IMR-90 (cell line): ENCODE measurements at regions not wholly inside any gene's neighbourhood (a gene's known extent, or its start where the extent isn't known, plus 50 kb on each side); places are given as distances from the start of the nearest gene placed in this dataset.

Experiments used
- CEBPB ChIP-seq: IDR thresholded peaks from 2 replicates; pipeline ENCODE4 v1.6.1; 2012; ENCODE audit warnings: low read depth, low read length, improper control_type of control experiment
- CHD1 ChIP-seq: IDR thresholded peaks from 2 replicates; pipeline ENCODE4 v1.6.1; 2012; ENCODE audit warnings: low read depth, low read length, improper control_type of control experiment
- FOS ChIP-seq: fragments of 150-350 bp; IDR thresholded peaks from 2 replicates; pipeline ENCODE4 v1.6.1; 2016; ENCODE audit warnings: low read depth, low read length
- MXI1 ChIP-seq: IDR thresholded peaks from 2 replicates; pipeline ENCODE4 v1.6.1; 2012; ENCODE audit warnings: low read depth, mild to moderate bottlenecking, low read length, moderate library complexity, borderline replicate concordance
- POLR2A ChIP-seq: IDR thresholded peaks from 2 replicates; pipeline ENCODE4 v1.6.1; 2012; ENCODE audit warnings: mild to moderate bottlenecking, low read depth, low read length
- RAD21 ChIP-seq: IDR thresholded peaks from 2 replicates; pipeline ENCODE4 v1.6.1; 2012; ENCODE audit warnings: low read length, improper control_type of control experiment
- SMC3 ChIP-seq: fragments of 150-350 bp; IDR thresholded peaks from 2 replicates; pipeline ENCODE4 v1.6.1; 2016; ENCODE audit warnings: low read depth, mild to moderate bottlenecking, antibody characterized with exemption, low read length, moderate library complexity
- TF ChIP-seq, protein P1 (sequence below): conservative IDR thresholded peaks from 2 replicates; pipeline ENCODE4 v1.5.1; 2012; ENCODE audit warnings: mild to moderate bottlenecking, low read depth, low read length, improper control_type of control experiment
- TF ChIP-seq, protein P2 (sequence below): fragments of 150-350 bp; IDR thresholded peaks from 2 replicates; pipeline ENCODE4 v1.6.1; 2016; ENCODE audit warnings: low read depth, mild to moderate bottlenecking, low read length, moderate library complexity, borderline replicate concordance

DNA sequence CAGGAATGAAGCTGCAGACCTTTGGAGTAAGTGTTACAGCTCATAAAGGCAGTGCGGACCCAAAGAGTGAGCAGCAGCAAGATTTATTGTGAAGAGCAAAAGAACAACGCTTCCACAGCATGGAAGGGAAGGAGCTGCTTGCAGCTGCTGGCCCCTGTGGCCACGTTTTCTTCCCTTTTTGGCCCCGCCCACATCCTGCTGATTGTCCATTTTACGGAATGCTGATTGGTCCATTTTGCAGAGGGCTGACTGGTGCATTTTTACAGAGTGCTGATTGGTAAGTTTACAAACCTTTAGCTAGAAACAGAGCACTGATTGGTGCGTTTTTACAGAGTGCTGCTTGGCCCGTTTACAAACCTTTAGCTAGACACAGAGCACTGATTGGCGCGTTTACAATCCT lies 841.5 kb downstream of the CDH11 start:
- TF ChIP-seq POLR2A (no peak), CHD1 (no peak), SMC3 (no peak), FOS (no peak), RAD21 (no peak), CEBPB (no peak), MXI1 (no peak)
- TF ChIP-seq, protein P1, sequence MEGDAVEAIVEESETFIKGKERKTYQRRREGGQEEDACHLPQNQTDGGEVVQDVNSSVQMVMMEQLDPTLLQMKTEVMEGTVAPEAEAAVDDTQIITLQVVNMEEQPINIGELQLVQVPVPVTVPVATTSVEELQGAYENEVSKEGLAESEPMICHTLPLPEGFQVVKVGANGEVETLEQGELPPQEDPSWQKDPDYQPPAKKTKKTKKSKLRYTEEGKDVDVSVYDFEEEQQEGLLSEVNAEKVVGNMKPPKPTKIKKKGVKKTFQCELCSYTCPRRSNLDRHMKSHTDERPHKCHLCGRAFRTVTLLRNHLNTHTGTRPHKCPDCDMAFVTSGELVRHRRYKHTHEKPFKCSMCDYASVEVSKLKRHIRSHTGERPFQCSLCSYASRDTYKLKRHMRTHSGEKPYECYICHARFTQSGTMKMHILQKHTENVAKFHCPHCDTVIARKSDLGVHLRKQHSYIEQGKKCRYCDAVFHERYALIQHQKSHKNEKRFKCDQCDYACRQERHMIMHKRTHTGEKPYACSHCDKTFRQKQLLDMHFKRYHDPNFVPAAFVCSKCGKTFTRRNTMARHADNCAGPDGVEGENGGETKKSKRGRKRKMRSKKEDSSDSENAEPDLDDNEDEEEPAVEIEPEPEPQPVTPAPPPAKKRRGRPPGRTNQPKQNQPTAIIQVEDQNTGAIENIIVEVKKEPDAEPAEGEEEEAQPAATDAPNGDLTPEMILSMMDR, result no peak
- TF ChIP-seq, protein P2, sequence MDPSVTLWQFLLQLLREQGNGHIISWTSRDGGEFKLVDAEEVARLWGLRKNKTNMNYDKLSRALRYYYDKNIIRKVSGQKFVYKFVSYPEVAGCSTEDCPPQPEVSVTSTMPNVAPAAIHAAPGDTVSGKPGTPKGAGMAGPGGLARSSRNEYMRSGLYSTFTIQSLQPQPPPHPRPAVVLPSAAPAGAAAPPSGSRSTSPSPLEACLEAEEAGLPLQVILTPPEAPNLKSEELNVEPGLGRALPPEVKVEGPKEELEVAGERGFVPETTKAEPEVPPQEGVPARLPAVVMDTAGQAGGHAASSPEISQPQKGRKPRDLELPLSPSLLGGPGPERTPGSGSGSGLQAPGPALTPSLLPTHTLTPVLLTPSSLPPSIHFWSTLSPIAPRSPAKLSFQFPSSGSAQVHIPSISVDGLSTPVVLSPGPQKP, result no peak
